Renal pelvis (tissue), 1 donor: ENCODE measurements at regions not wholly inside any gene's neighbourhood (a gene's known extent, or its start where the extent isn't known, plus 50 kb on each side); places are given as distances from the start of the nearest gene placed in this dataset.

Experiments
- DNase-seq: peaks from one replicate; pipeline ENCODE4 v3.0.0-alpha.2; 2013

GRCh38 chr22:48265000-48265625 lies 1502.7 kb downstream of the TBC1D22A start:
- no peak for DNase-seq

- no peak for DNase-seq
Measured at GRCh38 chr22:48264586-48264985, 1502.1 kb downstream of the TBC1D22A start.

GRCh38 chr22:48263791-48264351 lies 1501.4 kb downstream of the TBC1D22A start:
- DNase-seq, result no peak

- DNase-seq, result no peak
Measured at GRCh38 chr22:48263431-48263765, 1500.9 kb downstream of the TBC1D22A start.

- DNase-seq, result no peak
Measured at GRCh38 chr22:48262596-48263430, 1500.4 kb downstream of the TBC1D22A start.

GRCh38 chr22:48261706-48262105 lies 1499.3 kb downstream of the TBC1D22A start:
- DNase-seq, result no peak

GRCh38 chr22:48261048-48261621 lies 1498.7 kb downstream of the TBC1D22A start:
- DNase-seq, result no peak

- no peak for DNase-seq
Measured at GRCh38 chr22:48259991-48260670, 1497.7 kb downstream of the TBC1D22A start.

GRCh38 chr22:48258811-48259210 lies 1496.4 kb downstream of the TBC1D22A start:
- DNase-seq, result no peak

GRCh38 chr22:48258064-48258701 lies 1495.7 kb downstream of the TBC1D22A start:
- no peak for DNase-seq

GRCh38 chr22:48257685-48258055 lies 1495.2 kb downstream of the TBC1D22A start:
- DNase-seq, result peak; percentile 72

GRCh38 chr22:48256776-48257684 lies 1494.6 kb downstream of the TBC1D22A start:
- no peak for DNase-seq

- DNase-seq, result no peak
Measured at GRCh38 chr22:48256041-48256739, 1493.7 kb downstream of the TBC1D22A start.

- no peak for DNase-seq
Measured at GRCh38 chr22:48254311-48254873, 1491.9 kb downstream of the TBC1D22A start.

GRCh38 chr22:48253573-48253972 lies 1491.1 kb downstream of the TBC1D22A start:
- no peak for DNase-seq

GRCh38 chr22:48253136-48253535 lies 1490.7 kb downstream of the TBC1D22A start:
- no peak for DNase-seq

- DNase-seq, result no peak
Measured at GRCh38 chr22:48251629-48252028, 1489.2 kb downstream of the TBC1D22A start.

- no peak for DNase-seq
Measured at GRCh38 chr22:48250937-48251530, 1488.6 kb downstream of the TBC1D22A start.

GRCh38 chr22:48250286-48250895 lies 1487.9 kb downstream of the TBC1D22A start:
- DNase-seq, result no peak
